ENCODE measurements at regions not wholly inside any gene's neighbourhood (a gene's known extent, or its start where the extent isn't known, plus 50 kb on each side); places are given as distances from the start of the nearest gene placed in this dataset.

GRCh38 chr15:70420948-70421482 is 323.3 kb upstream of the TLE3 start:
- DNase-seq, result no peak

- no peak for DNase-seq
Observed at GRCh38 chr15:70420086-70420947, 322.6 kb upstream of the TLE3 start.

- DNase-seq, result no peak
Observed at GRCh38 chr15:70418943-70419342, 321.2 kb upstream of the TLE3 start.

GRCh38 chr15:70417535-70417934 is 319.8 kb upstream of the TLE3 start:
- no peak for DNase-seq

GRCh38 chr15:70416829-70417228 is 319.1 kb upstream of the TLE3 start:
- no peak for DNase-seq

- DNase-seq, result peak; percentile 28
Observed at GRCh38 chr15:70415398-70415797, 317.7 kb upstream of the TLE3 start.

- DNase-seq, result no peak
Observed at GRCh38 chr15:70414626-70415025, 316.9 kb upstream of the TLE3 start.

GRCh38 chr15:70412794-70413193 is 315.1 kb upstream of the TLE3 start:
- DNase-seq, result peak; percentile 92

- no peak for DNase-seq
Observed at GRCh38 chr15:70411143-70411863, 313.6 kb upstream of the TLE3 start.

GRCh38 chr15:70410371-70410985 is 312.8 kb upstream of the TLE3 start:
- DNase-seq, result no peak

- DNase-seq, result no peak
Observed at GRCh38 chr15:70409388-70409787, 311.7 kb upstream of the TLE3 start.

- no peak for DNase-seq
Observed at GRCh38 chr15:70407955-70408354, 310.2 kb upstream of the TLE3 start.

- DNase-seq, result no peak
Observed at GRCh38 chr15:70407336-70407670, 309.6 kb upstream of the TLE3 start.

GRCh38 chr15:70406617-70407335 is 309.1 kb upstream of the TLE3 start:
- no peak for DNase-seq

- no peak for DNase-seq
Observed at GRCh38 chr15:70401709-70402108, 304.0 kb upstream of the TLE3 start.

GRCh38 chr15:70400766-70401541 is 303.2 kb upstream of the TLE3 start:
- no peak for DNase-seq

GRCh38 chr15:70399204-70399603 is 301.5 kb upstream of the TLE3 start:
- DNase-seq, result no peak

- no peak for DNase-seq
Observed at GRCh38 chr15:70398694-70399093, 301.0 kb upstream of the TLE3 start.

- DNase-seq, result no peak
Observed at GRCh38 chr15:70396807-70397206, 299.1 kb upstream of the TLE3 start.

- DNase-seq, result no peak
Observed at GRCh38 chr15:70395164-70395563, 297.4 kb upstream of the TLE3 start.

GRCh38 chr15:70390723-70391122 is 293.0 kb upstream of the TLE3 start:
- DNase-seq, result no peak

- DNase-seq, result no peak
Observed at GRCh38 chr15:70387993-70388392, 290.3 kb upstream of the TLE3 start.
